ENCODE measurements at regions not wholly inside any gene's neighbourhood (a gene's known extent, or its start where the extent isn't known, plus 50 kb on each side); places are given as distances from the start of the nearest gene placed in this dataset.
"Not testable (repeated sequence)": the region's sequence is repeated elsewhere in the genome, so short reads cannot be mapped to it uniquely, and the experiment has no call there.

DNA sequence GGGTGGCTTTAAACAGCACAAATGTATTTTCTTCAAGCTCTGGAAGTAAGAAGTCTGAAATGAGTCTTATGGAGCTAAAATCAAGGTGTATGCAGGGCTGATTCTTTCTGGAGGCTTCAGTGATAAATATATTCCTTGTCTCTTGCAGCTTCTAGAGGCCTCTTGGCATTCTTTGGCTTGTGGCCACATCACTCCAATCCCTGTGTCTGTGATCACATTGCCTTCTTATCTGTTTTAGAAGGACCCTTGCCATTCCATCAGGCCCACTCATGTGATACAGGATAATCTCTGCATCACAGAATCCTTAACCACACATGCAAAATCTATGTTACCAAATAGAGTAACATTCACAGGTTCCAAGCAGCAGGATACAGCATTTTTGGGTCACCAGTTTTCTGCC lies 917.8 kb upstream of the C9orf72 start:
- H4K20me1 ChIP-seq (ENCODE audit: insufficient read depth): no peaks in the 10 kb centered on the region
- TF ChIP-seq ZFX (IDR thresholded peaks at IDR 0.05) (no peak), YY1 (IDR thresholded peaks at IDR 0.05; ENCODE audit: extremely low read depth, insufficient replicate concordance, low read depth, low read length) (no peak), SIN3A (IDR thresholded peaks at IDR 0.05; ENCODE audit: low read depth) (no peak), ELF1 (IDR thresholded peaks at IDR 0.05; ENCODE audit: borderline replicate concordance, low read depth) (no peak), JUND (IDR thresholded peaks at IDR 0.05) (no peak), TCF7L2 (IDR thresholded peaks at IDR 0.05; ENCODE audit: borderline replicate concordance, extremely low read depth, insufficient read depth, insufficient read length) (no peak), SRF (IDR thresholded peaks at IDR 0.05; ENCODE audit: low read depth) (no peak), CEBPB (IDR thresholded peaks at IDR 0.05; ENCODE audit: low read depth) (no peak), RAD21 (IDR thresholded peaks at IDR 0.05; ENCODE audit: low read depth) (no peak), POLR2A (IDR thresholded peaks at IDR 0.05; ENCODE audit: borderline replicate concordance, extremely low read depth, insufficient read depth, insufficient read length) (no peak), POLR2AphosphoS5 (IDR thresholded peaks at IDR 0.05; ENCODE audit: low read depth, low read length) (no peak), EZH2phosphoT487 (IDR thresholded peaks at IDR 0.05; ENCODE audit: borderline replicate concordance) (no peak), CBX3 (IDR thresholded peaks at IDR 0.05; ENCODE audit: low read depth) (no peak)
- TF ChIP-seq, protein P1, sequence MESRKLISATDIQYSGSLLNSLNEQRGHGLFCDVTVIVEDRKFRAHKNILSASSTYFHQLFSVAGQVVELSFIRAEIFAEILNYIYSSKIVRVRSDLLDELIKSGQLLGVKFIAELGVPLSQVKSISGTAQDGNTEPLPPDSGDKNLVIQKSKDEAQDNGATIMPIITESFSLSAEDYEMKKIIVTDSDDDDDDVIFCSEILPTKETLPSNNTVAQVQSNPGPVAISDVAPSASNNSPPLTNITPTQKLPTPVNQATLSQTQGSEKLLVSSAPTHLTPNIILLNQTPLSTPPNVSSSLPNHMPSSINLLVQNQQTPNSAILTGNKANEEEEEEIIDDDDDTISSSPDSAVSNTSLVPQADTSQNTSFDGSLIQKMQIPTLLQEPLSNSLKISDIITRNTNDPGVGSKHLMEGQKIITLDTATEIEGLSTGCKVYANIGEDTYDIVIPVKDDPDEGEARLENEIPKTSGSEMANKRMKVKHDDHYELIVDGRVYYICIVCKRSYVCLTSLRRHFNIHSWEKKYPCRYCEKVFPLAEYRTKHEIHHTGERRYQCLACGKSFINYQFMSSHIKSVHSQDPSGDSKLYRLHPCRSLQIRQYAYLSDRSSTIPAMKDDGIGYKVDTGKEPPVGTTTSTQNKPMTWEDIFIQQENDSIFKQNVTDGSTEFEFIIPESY (IDR thresholded peaks at IDR 0.05; ENCODE audit: extremely low read depth, insufficient replicate concordance, low read length): no peak
- TF ChIP-seq, protein P2, sequence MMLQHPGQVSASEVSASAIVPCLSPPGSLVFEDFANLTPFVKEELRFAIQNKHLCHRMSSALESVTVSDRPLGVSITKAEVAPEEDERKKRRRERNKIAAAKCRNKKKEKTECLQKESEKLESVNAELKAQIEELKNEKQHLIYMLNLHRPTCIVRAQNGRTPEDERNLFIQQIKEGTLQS (IDR thresholded peaks at IDR 0.05): no peak
- TF ChIP-seq, protein P3, sequence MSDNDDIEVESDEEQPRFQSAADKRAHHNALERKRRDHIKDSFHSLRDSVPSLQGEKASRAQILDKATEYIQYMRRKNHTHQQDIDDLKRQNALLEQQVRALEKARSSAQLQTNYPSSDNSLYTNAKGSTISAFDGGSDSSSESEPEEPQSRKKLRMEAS (IDR thresholded peaks at IDR 0.05): no peak
- CTCF ChIA-PET: no interaction called here

DNA sequence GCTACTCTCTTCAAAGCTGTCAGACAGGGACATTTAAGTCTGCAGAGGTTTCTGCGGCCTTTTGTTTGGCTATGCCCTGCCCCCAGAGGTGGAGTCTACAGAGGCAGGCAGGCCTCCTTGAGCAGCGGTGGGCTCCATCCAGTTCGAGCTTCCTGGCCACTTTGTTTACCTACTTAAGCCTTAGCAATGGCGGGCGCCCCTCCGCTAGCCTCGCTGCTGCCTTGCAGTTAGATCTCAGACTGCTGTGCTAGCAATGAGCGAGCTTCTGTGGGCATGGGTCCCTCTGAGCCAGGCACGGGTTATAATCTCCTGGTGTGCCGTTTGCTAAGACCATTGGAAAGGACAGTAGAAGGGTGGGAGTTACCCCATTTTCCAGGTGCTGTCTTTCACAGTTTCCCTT lies 924.9 kb upstream of the C9orf72 start:
- not testable (repeated sequence) for H3K4me3 ChIP-seq (replicated peaks in 1 of 2; ENCODE audit: low read depth in 1 of 2, low read length in 2 of 2)

More for the DNA sequence above, 917.8 kb upstream of the C9orf72 start:
- Histone ChIP-seq H3K9me3 (ENCODE audit: control insufficient read depth in 1 of 2, insufficient read depth in 1 of 2, low read depth in 1 of 2, low read length in 2 of 2) (0 out of 4 replicates have a peak, but pooled peaks cover 0 to 6% of the 10 kb centered on the region in 2 experiments), H3K36me3 (ENCODE audit: control insufficient read depth in 1 of 2, insufficient read depth in 2 of 2, low read length in 2 of 2) (no peaks in the 10 kb centered on the region), H3K9me2 (ENCODE audit: insufficient read depth) (no peaks in the 10 kb centered on the region), H3K4me2 (ENCODE audit: low read length) (no peak overlapping the region), H2AFZ (ENCODE audit: low read depth, low read length, poor library complexity, severe bottlenecking) (no peak overlapping the region), H3K27me3 (ENCODE audit: insufficient read depth, low read length) (no peaks in the 10 kb centered on the region), H3K27ac (ENCODE audit: low read depth, low read length) (no peak overlapping the region), H3K4me3 (replicated peaks in 1 of 2; ENCODE audit: low read depth in 1 of 2, low read length in 2 of 2) (no peak overlapping the region), H3K4me1 (ENCODE audit: control insufficient read depth in 1 of 2, insufficient read depth in 2 of 2, low read length in 2 of 2) (no peaks in the 10 kb centered on the region), H3K79me2 (ENCODE audit: insufficient read depth, low read length) (no peaks in the 10 kb centered on the region), H3K9ac (ENCODE audit: low read length) (no peak overlapping the region)
- DNase-seq (ENCODE audit: low read depth, low spot score) (no peak), ATAC-seq (no peak)
- ChIA-PET RAD21 (ENCODE audit: low non-redundant PET in 1 of 2, low total read pairs in 2 of 2, uncharacterized antibody in 2 of 2, unreplicated experiment in 2 of 2) (no interaction called here), POLR2A (no interaction called here)
- intact Hi-C loops (cut with micrococcal nuclease): no loop called here
- BruUV-seq (replicated peaks): no TSS peak

More for the DNA sequence above, 924.9 kb upstream of the C9orf72 start:
- RAD21 ChIA-PET (ENCODE audit: low non-redundant PET in 1 of 2, low total read pairs in 2 of 2, uncharacterized antibody in 2 of 2, unreplicated experiment in 2 of 2); H3K4me1 ChIP-seq (ENCODE audit: control insufficient read depth in 1 of 2, insufficient read depth in 2 of 2, low read length in 2 of 2); H3K27ac ChIP-seq (ENCODE audit: low read depth, low read length); CTCF ChIA-PET; H3K9me3 ChIP-seq (ENCODE audit: control insufficient read depth in 1 of 2, insufficient read depth in 1 of 2, low read depth in 1 of 2, low read length in 2 of 2); DNase-seq (ENCODE audit: low read depth, low spot score); H3K36me3 ChIP-seq (ENCODE audit: control insufficient read depth in 1 of 2, insufficient read depth in 2 of 2, low read length in 2 of 2); H3K79me2 ChIP-seq (ENCODE audit: insufficient read depth, low read length); H3K27me3 ChIP-seq (ENCODE audit: insufficient read depth, low read length); ATAC-seq; H3K9me2 ChIP-seq (ENCODE audit: insufficient read depth); H3K9ac ChIP-seq (ENCODE audit: low read length); intact Hi-C loops (cut with micrococcal nuclease); POLR2A ChIA-PET; H3K4me2 ChIP-seq (ENCODE audit: low read length); BruUV-seq (replicated peaks); H2AFZ ChIP-seq (ENCODE audit: low read depth, low read length, poor library complexity, severe bottlenecking); H4K20me1 ChIP-seq (ENCODE audit: insufficient read depth): not testable (repeated sequence)
